IMR-90 (cell line): ENCODE measurements at regions not wholly inside any gene's neighbourhood (a gene's known extent, or its start where the extent isn't known, plus 50 kb on each side); places are given as distances from the start of the nearest gene placed in this dataset.

ENCODE experiments used
- POLR2A ChIP-seq: IDR thresholded peaks from 2 replicates; pipeline ENCODE4 v1.6.1; 2012; ENCODE audit warnings: mild to moderate bottlenecking, low read depth, low read length
- RCOR1 ChIP-seq: IDR thresholded peaks from 2 replicates; pipeline ENCODE4 v1.6.1; 2012; ENCODE audit warnings: mild to moderate bottlenecking, low read length, improper control_type of control experiment; ENCODE audit not compliant: insufficient replicate concordance
- SMC3 ChIP-seq: fragments of 150-350 bp; IDR thresholded peaks from 2 replicates; pipeline ENCODE4 v1.6.1; 2016; ENCODE audit warnings: low read depth, mild to moderate bottlenecking, antibody characterized with exemption, low read length, moderate library complexity
- TF ChIP-seq, protein P1 (sequence below): conservative IDR thresholded peaks from 2 replicates; pipeline ENCODE4 v1.5.1; 2012; ENCODE audit warnings: mild to moderate bottlenecking, low read depth, low read length, improper control_type of control experiment

DNA sequence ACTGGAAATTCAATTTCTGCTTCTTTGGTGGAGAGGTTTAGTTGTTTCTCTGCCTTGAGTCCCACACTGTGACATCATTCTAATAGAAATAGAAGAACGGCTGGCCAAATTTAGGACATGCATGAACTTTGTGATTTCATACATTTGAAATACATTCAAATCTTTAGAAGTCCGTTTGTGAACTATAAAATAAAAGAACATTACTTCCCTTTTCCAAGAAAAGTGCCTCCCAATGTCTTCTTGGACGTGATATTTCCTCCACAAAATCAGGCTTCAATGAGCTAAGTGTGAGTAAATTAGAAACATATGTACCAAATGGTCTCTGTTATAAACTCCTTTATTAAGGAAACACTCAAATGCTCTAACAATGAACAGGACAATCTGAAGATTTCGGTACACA lies 314.5 kb upstream of the AKR1E2 start:
- TF ChIP-seq, protein P1, sequence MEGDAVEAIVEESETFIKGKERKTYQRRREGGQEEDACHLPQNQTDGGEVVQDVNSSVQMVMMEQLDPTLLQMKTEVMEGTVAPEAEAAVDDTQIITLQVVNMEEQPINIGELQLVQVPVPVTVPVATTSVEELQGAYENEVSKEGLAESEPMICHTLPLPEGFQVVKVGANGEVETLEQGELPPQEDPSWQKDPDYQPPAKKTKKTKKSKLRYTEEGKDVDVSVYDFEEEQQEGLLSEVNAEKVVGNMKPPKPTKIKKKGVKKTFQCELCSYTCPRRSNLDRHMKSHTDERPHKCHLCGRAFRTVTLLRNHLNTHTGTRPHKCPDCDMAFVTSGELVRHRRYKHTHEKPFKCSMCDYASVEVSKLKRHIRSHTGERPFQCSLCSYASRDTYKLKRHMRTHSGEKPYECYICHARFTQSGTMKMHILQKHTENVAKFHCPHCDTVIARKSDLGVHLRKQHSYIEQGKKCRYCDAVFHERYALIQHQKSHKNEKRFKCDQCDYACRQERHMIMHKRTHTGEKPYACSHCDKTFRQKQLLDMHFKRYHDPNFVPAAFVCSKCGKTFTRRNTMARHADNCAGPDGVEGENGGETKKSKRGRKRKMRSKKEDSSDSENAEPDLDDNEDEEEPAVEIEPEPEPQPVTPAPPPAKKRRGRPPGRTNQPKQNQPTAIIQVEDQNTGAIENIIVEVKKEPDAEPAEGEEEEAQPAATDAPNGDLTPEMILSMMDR: no peak
- no peak for TF ChIP-seq SMC3
- no peak for TF ChIP-seq POLR2A
- no peak for TF ChIP-seq RCOR1
